PFSK-1 (cell line): ENCODE measurements at regions not wholly inside any gene's neighbourhood (a gene's known extent, or its start where the extent isn't known, plus 50 kb on each side); places are given as distances from the start of the nearest gene placed in this dataset.

Experiments used
- POLR2AphosphoS5 ChIP-seq: IDR thresholded peaks from 2 replicates; pipeline ENCODE4 v1.6.1; 2012; ENCODE audit warnings: low read depth, mild to moderate bottlenecking, control low read depth, low read length, moderate library complexity
- SIN3A ChIP-seq: IDR thresholded peaks from 2 replicates; pipeline ENCODE4 v1.6.1; 2012; ENCODE audit warnings: mild to moderate bottlenecking, low read length, moderate library complexity, borderline replicate concordance; ENCODE audit not compliant: insufficient read depth

- no peak for TF ChIP-seq POLR2AphosphoS5
- no peak for TF ChIP-seq SIN3A
These were observed 113.3 kb upstream of the LIPC start for GRCh38 chr15:58318517-58318916.
